ENCODE measurements at regions not wholly inside any gene's neighbourhood (a gene's known extent, or its start where the extent isn't known, plus 50 kb on each side); places are given as distances from the start of the nearest gene placed in this dataset.

- H3K27me3 ChIP-seq (ENCODE audit: control insufficient read depth, insufficient read depth, low read length) = no peaks in the 10 kb centered on the region
- intact Hi-C loops (cut with micrococcal nuclease; ENCODE audit: unreplicated experiment) (no loop called here), in situ Hi-C loops (cut with HindIII; ENCODE audit: low pct_unique_long_range_greater_than_20kb, low sequenced_read_pairs) (no loop called here)
- TF ChIP-seq SIN3A (IDR thresholded peaks at IDR 0.05; ENCODE audit: borderline replicate concordance, insufficient read depth, low read depth, low read length) (no peak), TCF7L2 (IDR thresholded peaks at IDR 0.05; ENCODE audit: low read depth, low read length) (no peak), REST (IDR thresholded peaks at IDR 0.05; ENCODE audit: insufficient read depth in 1 of 2, low read depth in 2 of 2, low read length in 1 of 2) (no peak), POLR2AphosphoS5 (IDR thresholded peaks at IDR 0.05; ENCODE audit: low read depth, low read length) (no peak), CTCF (IDR thresholded peaks at IDR 0.05) (no peak)
- H3K36me3 ChIP-seq (ENCODE audit: control insufficient read depth, insufficient read depth, low read length) = no peaks in the 10 kb centered on the region
- H3K4me1 ChIP-seq (ENCODE audit: control insufficient read depth, insufficient read depth, low read length) = no peaks in the 10 kb centered on the region
- ChIA-PET POLR2A (no interaction called here), CTCF (no interaction called here)
- no peak for DNase-seq (ENCODE audit: low read depth, low spot score)
- H3K9me3 ChIP-seq (ENCODE audit: control insufficient read depth, insufficient read depth, low read depth, low read length) = no peaks in the 10 kb centered on the region
- no peak overlapping the region for H3K27ac ChIP-seq (ENCODE audit: low read length)
- H3K4me3 ChIP-seq (ENCODE audit: low read depth in 2 of 2, low read length in 2 of 2) = no peak overlapping the region
- BruUV-seq (replicated peaks) = no TSS peak
- ATAC-seq = no peak
These were observed 132.3 kb upstream of the MPDZ start for GRCh38 chr9:13411791-13412190.

GRCh38 chr9:13410566-13411031 is 131.1 kb upstream of the MPDZ start:
- CTCF ChIA-PET = no interaction called here
- intact Hi-C loops (cut with micrococcal nuclease; ENCODE audit: unreplicated experiment) = no loop called here
- POLR2A ChIA-PET = no interaction called here

More at GRCh38 chr9:13410566-13411031, 131.1 kb upstream of the MPDZ start:
- TF ChIP-seq REST (IDR thresholded peaks at IDR 0.05; ENCODE audit: insufficient read depth in 1 of 2, low read depth in 2 of 2, low read length in 1 of 2) (no peak), CTCF (IDR thresholded peaks at IDR 0.05) (no peak), POLR2AphosphoS5 (IDR thresholded peaks at IDR 0.05; ENCODE audit: low read depth, low read length) (no peak), SIN3A (IDR thresholded peaks at IDR 0.05; ENCODE audit: borderline replicate concordance, insufficient read depth, low read depth, low read length) (no peak), TCF7L2 (IDR thresholded peaks at IDR 0.05; ENCODE audit: low read depth, low read length) (peak; percentile 71)
- no peaks in the 10 kb centered on the region for H3K4me1 ChIP-seq (ENCODE audit: control insufficient read depth, insufficient read depth, low read length)
- in situ Hi-C loops (cut with HindIII; ENCODE audit: low pct_unique_long_range_greater_than_20kb, low sequenced_read_pairs) = no loop called here
- no peaks in the 10 kb centered on the region for H3K9me3 ChIP-seq (ENCODE audit: control insufficient read depth, insufficient read depth, low read depth, low read length)
- no peak; the same call in 1 of the 2 replicates for ATAC-seq
- H3K4me3 ChIP-seq (ENCODE audit: low read depth in 2 of 2, low read length in 2 of 2) = no peak overlapping the region
- no peaks in the 10 kb centered on the region for H3K36me3 ChIP-seq (ENCODE audit: control insufficient read depth, insufficient read depth, low read length)
- DNase-seq (ENCODE audit: low read depth, low spot score) = no peak
- no peaks in the 10 kb centered on the region for H3K27me3 ChIP-seq (ENCODE audit: control insufficient read depth, insufficient read depth, low read length)
- no TSS peak for BruUV-seq (replicated peaks)
- no peak overlapping the region for H3K27ac ChIP-seq (ENCODE audit: low read length)
